22Rv1 (cell line): ENCODE measurements at regions not wholly inside any gene's neighbourhood (a gene's known extent, or its start where the extent isn't known, plus 50 kb on each side); places are given as distances from the start of the nearest gene placed in this dataset.

Source experiments
- H3K27ac ChIP-seq: fragments of 450-650 bp; 2 replicates; pipeline ENCODE4 v1.5.1; 2017
- CTCF ChIP-seq: fragments of 450-650 bp; IDR thresholded peaks from 2 replicates; pipeline ENCODE4 v1.5.1; 2017; ENCODE audit warnings: mild to moderate bottlenecking
- ZFX ChIP-seq: fragments of 450-650 bp; IDR thresholded peaks from 2 replicates; pipeline ENCODE4 v1.6.1; 2017; ENCODE audit warnings: antibody characterized with exemption, borderline replicate concordance

DNA sequence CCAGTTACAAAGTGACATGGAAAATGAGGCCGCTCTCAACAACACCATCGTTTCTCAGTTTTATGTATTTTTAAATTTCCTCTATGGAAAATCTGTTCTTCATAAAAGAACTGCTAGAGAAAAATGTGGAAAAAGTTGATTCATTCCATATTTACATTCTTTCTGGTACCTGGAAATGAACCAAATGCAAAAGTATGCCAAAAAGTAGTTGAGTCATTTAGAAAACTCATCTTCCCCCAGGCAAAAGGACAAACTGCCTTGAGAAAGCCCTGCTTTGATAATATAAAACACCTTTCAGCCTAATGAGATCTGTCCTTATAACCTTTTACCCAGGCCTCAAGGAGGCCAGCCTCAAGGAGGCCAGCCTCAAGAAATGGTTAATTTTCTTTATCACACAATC lies 283.0 kb upstream of the VEPH1 start:
- TF ChIP-seq ZFX (no peak), CTCF (no peak)
- H3K27ac ChIP-seq, result no peak overlapping the region

DNA sequence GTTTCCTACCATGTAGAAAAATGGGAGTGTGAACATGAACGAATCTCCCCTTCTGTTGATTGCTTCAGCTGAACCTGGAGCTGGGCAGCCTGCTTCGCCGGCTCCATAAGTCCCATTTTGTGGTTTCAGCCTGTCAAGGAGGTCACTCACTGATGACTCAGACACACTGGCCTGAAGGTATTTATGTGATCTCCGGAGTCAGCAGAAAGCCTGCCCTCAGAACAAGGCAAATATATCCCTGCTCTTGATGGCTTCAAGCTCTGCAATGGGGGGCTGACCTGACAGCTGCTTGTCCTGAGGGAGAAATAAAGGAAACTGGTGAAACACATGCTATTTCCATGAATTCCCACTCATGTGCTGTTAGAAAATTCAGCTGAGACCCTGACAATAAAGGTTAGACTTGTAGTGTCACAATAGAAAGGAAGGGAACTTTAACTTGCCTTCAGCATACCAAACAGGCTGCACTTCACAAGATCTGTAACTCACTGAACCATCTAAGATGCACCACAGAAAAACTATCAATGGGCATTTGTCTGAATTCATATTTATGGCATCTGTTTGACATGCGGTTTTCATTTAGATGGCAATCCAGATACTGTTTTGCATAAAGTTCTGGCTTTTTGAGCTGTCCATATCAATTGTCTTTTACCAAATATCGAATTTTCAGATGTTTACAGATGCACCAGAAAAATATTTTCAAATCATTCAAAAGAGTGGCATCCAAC lies 282.0 kb upstream of the VEPH1 start:
- no peak overlapping the region for H3K27ac ChIP-seq
- TF ChIP-seq CTCF (no peak), ZFX (no peak)

- H3K27ac ChIP-seq, result no peak overlapping the region
- TF ChIP-seq CTCF (no peak), ZFX (no peak)
Measured at GRCh38 chr3:157782236-157782635, 279.0 kb upstream of the VEPH1 start.

GRCh38 chr3:157776861-157777260 lies 273.6 kb upstream of the VEPH1 start:
- no peak for TF ChIP-seq ZFX
- no peak for TF ChIP-seq CTCF
- no peak overlapping the region for H3K27ac ChIP-seq

- no peak overlapping the region for H3K27ac ChIP-seq
- TF ChIP-seq CTCF (no peak), ZFX (no peak)
Measured at GRCh38 chr3:157775446-157775845, 272.2 kb upstream of the VEPH1 start.

DNA sequence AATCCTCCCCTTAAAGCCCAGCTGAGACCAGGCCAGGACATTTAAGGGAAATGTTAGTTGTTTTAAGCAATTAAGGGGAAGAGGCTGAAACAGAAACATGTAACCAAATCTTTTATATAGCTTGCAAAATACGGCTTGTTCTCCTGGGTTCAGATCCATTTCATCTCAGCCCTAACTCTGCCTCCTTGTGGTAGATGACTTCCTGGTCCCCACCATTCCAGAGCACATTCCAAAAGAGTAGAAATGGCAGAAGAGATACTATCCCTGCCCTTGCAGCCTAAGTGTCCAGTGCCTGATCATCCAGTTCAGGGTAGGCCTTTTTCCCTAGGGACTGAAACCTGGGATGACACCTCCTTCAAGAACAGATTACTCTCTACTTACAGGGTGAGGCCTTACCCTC lies 266.2 kb upstream of the VEPH1 start:
- no peak for TF ChIP-seq ZFX
- 0 out of 2 replicates have a peak, but pooled peaks have one; percentile 2 for TF ChIP-seq CTCF
- no peak overlapping the region for H3K27ac ChIP-seq

DNA sequence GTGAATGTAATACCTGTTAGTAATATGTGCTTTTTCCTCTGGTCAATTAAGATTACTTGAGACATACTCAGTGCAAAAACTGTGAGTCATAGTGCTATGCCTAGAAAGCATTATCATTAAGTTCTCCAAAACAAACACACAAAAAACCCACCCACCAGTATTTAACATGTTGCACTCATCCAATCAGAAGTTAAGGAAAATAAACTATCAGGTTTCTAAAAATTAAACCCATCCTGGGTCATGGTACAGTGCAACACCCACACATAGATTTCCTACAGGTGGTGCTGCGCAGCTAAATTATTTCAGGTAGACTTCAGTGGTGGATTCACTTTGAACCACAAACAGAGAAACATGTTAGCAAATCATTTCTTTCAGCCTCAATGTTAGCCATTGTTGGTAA lies 264.4 kb upstream of the VEPH1 start:
- no peak for TF ChIP-seq ZFX
- TF ChIP-seq CTCF, result no peak
- no peak overlapping the region for H3K27ac ChIP-seq
